ENCODE measurements at regions not wholly inside any gene's neighbourhood (a gene's known extent, or its start where the extent isn't known, plus 50 kb on each side); places are given as distances from the start of the nearest gene placed in this dataset.

- DNase-seq (ENCODE audit: extremely low read depth, low read depth): peak; percentile 38
- H3K4me3 ChIP-seq (replicated peaks; ENCODE audit: low read depth, low read length): no peak overlapping the region
- TF ChIP-seq CTCF (IDR thresholded peaks at IDR 0.05; ENCODE audit: low read depth, low read length, missing control alignments): no peak
Measured at GRCh38 chr5:143471041-143471509, 67.6 kb upstream of the NR3C1 start.

- DNase-seq (ENCODE audit: extremely low read depth, low read depth): no peak
- no peak overlapping the region for H3K4me3 ChIP-seq (replicated peaks; ENCODE audit: low read depth, low read length)
- TF ChIP-seq CTCF (IDR thresholded peaks at IDR 0.05; ENCODE audit: low read depth, low read length, missing control alignments): no peak
Measured at GRCh38 chr5:143470120-143470519, 66.6 kb upstream of the NR3C1 start.

DNA sequence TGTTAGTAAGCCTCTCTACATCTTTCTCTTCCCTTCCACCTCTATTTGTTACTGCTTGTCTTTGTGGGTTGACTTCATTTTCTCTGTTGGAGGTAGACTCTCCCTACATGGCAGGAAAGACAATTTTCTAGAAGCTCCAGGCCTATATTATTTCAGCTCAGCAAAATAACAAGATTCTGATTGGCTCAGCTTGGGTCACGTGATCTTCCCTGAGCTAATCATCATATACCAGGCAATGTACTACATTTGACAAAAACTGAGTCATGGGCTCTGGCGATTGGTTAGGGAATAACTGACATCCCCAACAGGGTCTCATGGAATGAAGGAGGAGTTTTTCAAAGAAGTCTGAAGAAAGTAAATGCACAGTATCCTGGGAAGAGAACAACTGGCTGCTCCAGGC, 65.6 kb upstream of the NR3C1 start:
- no peak for TF ChIP-seq CTCF (IDR thresholded peaks at IDR 0.05; ENCODE audit: low read depth, low read length, missing control alignments)
- no peak overlapping the region for H3K4me3 ChIP-seq (replicated peaks; ENCODE audit: low read depth, low read length)
- no peak for DNase-seq (ENCODE audit: extremely low read depth, low read depth)

GRCh38 chr5:143466632-143467031, 63.1 kb upstream of the NR3C1 start:
- DNase-seq (ENCODE audit: extremely low read depth, low read depth): no peak
- no peak for TF ChIP-seq CTCF (IDR thresholded peaks at IDR 0.05; ENCODE audit: low read depth, low read length, missing control alignments)

GRCh38 chr5:143464723-143465490, 61.4 kb upstream of the NR3C1 start:
- no peak for TF ChIP-seq CTCF (IDR thresholded peaks at IDR 0.05; ENCODE audit: low read depth, low read length, missing control alignments)
- DNase-seq (ENCODE audit: extremely low read depth, low read depth): no peak
- no peak overlapping the region for H3K4me3 ChIP-seq (replicated peaks; ENCODE audit: low read depth, low read length)

More at GRCh38 chr5:143466632-143467031, 63.1 kb upstream of the NR3C1 start:
- no peak overlapping the region for H3K4me3 ChIP-seq (replicated peaks; ENCODE audit: low read depth, low read length)

DNA sequence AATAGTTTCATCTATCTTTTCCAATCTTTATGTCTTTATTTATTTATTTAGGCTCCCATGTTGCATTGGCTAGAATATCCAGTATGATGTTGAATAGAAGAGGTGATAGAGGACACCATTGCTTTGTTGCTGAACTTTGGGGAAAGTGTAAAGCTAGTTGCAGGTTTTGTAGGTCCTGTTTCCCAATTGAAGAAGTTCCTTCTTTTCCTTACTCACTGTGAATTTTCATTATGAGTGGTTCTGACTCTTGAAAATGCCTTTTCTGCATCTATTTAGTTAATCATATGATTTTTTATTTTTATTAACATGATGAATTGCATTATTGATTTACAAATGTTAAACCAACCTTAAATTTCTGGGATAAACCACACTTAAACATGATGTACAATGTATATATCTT, 58.9 kb upstream of the NR3C1 start:
- no peak for DNase-seq (ENCODE audit: extremely low read depth, low read depth)
- TF ChIP-seq CTCF (IDR thresholded peaks at IDR 0.05; ENCODE audit: low read depth, low read length, missing control alignments): no peak

More for the DNA sequence above, 58.9 kb upstream of the NR3C1 start:
- no peak overlapping the region for H3K4me3 ChIP-seq (replicated peaks; ENCODE audit: low read depth, low read length)
